Stimulated activated CD4-positive, alpha-beta T cell treated with anti-CD3 and anti-CD28 coated beads, Interleukin-2, amount 100 ng/mL, for 24 hours (primary cell): ENCODE measurements at regions not wholly inside any gene's neighbourhood (a gene's known extent, or its start where the extent isn't known, plus 50 kb on each side); places are given as distances from the start of the nearest gene placed in this dataset.
"Not testable (repeated sequence)": the region's sequence is repeated elsewhere in the genome, so short reads cannot be mapped to it uniquely, and the experiment has no call there.

Source experiments
- DNase-seq, 2 donors: peaks; one replicate each; pipeline ENCODE4 v3.0.0-alpha.2; 2020

DNA sequence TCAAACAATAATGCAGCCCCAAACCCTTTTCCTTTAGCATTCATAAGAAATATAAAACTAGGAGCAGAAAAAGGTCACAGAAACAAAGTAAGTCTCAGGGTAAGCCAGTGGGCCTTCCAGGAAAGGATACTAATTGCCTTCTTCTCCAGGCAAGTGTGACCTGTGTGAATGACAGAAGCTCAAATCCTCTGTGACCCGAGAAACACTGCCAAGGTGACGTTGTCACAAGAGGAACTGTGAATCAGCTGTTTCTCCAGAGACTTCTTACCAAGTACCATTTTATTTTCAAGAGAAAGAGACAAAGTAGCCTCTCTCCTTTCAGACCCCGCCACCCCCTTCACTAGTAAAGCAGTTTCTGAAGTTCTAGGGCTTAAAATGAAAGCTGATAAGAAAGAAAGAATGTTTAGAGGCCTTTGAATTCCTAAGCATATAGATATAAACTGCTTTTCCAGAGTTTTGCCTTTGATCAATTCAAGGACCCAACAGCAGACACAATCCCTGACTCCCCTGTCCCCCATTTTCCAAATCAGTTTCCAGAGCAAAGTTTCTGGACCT, 155.6 kb downstream of the NUF2 start:
- no peak for DNase-seq

GRCh38 chr1:163498391-163499330, 176.9 kb downstream of the NUF2 start:
- DNase-seq: not testable (repeated sequence)

DNA sequence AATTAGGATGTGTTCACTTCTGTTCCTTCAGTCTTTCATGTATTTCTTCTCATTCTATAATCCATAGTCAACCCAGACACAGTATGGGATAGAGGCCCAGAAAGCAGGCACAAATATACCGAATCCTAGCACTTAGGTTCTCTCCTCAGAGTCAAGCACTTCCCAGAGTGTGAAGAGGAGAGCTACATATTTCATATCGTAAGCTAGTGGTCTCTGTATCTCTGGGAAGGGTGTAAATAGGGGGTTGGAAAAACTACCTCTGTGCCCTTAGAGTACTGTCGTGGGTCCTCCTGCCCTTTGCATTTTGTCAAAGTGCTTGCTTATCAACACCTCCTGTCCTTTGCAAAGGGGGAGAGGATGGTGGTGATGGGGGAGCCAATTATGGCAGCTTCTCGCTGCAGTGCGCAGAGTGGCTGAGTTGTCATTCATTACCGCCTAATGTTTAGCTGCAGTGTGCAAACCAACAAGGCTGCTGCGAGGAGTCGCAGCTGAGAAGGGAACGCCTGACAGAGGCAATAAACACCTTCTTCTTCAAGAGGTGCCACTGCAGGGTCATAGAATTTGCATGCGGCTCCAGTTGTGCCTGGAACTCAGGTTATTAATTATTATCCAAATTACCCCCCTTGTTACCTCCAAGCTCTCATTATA, 182.7 kb downstream of the NUF2 start:
- DNase-seq: no peak

DNA sequence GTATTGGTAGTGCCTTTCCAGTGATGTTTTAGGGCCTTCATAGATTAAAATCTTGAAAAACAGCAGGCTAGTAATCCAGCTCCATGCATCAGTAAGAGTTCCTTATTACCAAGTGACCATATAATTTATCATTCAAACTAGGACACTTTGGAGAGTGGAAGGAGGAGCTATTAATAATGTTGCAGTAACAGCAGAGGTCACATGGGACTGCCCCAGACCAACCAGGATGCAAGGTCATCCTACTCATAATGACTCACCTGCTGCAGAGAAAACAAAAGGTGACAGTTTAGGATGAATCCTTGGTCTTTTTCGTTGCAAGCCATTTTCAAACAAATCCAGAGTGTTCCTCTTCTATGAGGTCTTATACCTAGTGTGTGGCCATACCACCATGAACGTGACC, 187.4 kb downstream of the NUF2 start:
- no peak for DNase-seq

- DNase-seq: no peak
These were observed 190.7 kb downstream of the NUF2 start for GRCh38 chr1:163512349-163512989.

GRCh38 chr1:163523375-163524029, 201.7 kb downstream of the NUF2 start:
- DNase-seq: no peak

DNA sequence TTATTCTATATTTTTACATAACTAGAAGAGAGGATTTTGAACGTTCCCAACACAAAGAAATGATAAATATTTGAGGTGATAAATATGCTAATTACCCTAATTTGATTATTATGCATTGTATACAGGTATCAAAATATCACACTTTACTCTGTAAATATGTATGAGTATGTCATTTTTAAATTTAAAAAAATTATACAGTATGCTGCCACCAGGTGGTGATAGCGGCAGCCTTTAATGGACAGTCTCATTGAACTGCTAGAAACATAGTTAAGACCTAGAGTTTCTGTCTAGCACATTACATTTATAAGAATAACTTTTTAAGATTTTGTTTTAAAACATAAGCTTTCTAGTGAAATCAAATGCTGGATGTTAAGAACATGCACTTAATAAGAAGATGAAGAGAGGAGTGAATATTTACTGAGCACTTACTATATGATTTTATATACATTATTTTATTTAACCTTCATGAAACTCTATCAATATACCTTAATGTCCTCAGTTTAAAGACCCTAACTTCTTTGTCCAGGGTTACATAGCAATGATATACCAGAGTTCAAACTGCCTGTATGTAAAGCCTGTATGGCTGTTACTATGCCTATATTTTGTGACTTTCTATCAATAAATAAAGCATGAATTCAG, 207.1 kb downstream of the NUF2 start:
- DNase-seq: peak in 1 of 2 donors; percentile 17

- no peak for DNase-seq
These were observed 209.6 kb downstream of the NUF2 start for GRCh38 chr1:163531345-163531744.

DNA sequence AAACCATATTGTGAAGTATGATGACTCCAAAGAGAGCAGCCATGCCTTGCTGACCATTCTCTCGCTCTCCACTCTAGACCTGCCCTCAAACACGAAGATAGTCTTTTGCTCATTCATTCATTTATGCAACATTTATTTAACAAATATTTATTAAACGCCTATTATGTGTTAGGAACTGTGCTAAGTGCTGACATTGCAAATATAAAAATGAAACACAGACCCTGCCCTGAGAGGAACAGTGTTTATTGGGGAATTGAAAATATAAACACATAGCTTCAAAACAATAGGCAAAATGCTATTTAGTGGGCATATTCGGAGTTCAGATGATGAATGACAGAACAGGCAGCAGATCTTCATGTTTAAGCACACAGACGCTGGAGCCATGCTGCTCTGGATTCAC, 213.6 kb downstream of the NUF2 start:
- no peak for DNase-seq

- DNase-seq: no peak
These were observed 214.1 kb downstream of the NUF2 start for GRCh38 chr1:163535807-163536206.

DNA sequence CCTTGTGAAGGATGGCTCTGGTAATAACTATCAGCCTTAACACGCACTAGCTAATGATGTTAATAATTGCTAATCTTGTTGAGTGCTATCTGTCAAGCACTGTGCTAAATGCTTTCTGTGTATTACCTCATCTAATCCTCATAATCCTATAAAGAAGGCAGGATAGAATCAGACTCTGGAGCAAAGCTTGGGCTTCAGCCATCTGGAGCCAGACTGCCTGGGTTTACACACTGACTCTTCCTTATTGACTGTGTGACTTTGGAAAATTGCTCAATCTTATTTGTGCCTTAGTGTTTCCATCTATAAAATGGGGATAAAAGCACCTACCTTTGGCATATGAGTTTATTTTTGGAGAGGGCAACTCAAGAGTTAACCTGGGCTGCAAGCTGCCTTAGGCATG, 216.1 kb downstream of the NUF2 start:
- DNase-seq: no peak

GRCh38 chr1:163538667-163539066, 216.9 kb downstream of the NUF2 start:
- DNase-seq: no peak

DNA sequence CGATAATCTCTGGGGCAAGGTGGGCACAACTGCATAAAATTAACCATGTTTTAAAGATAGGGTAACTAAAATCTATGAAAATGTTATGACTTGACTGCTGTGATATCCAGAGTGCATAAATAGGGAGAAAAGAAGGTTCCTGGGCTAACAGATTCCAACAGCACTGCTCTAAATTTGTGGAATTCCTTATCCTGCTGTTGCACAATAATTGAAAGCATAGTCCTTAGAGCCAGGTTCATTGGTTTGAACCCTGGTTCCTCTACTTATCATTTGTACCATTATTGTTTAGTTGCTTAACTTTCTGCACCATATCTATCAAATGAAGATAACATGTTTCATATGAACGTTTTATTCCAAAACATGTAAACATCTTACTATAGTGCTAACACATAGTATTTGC, 219.0 kb downstream of the NUF2 start:
- no peak for DNase-seq

GRCh38 chr1:163544441-163544840, 222.7 kb downstream of the NUF2 start:
- no peak for DNase-seq

GRCh38 chr1:163558162-163558561, 236.4 kb downstream of the NUF2 start:
- no peak for DNase-seq

GRCh38 chr1:163561580-163562295, 240.0 kb downstream of the NUF2 start:
- no peak for DNase-seq

- DNase-seq: no peak
These were observed 240.6 kb downstream of the NUF2 start for GRCh38 chr1:163562355-163562754.

DNA sequence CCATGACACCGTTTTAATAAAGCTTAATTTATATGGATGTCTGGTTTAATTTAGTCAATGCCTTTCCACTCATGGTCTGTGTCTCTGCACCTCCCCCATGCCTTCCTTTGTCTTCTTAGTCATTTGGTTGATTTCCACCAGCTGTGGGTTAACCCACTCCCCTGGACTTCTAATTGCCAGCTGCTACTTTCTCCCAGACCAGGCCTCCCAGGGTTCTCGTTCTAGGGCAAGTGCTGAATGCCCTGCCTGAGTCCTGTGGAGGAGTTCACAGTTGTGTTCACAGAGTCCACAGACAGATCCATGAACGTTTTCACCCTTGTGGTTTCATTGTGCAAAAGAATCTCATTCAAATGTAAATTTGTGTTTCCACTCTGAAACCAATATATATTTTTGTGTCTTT, 243.4 kb downstream of the NUF2 start:
- no peak for DNase-seq

GRCh38 chr1:163570071-163570470, 248.3 kb downstream of the NUF2 start:
- DNase-seq: no peak

DNA sequence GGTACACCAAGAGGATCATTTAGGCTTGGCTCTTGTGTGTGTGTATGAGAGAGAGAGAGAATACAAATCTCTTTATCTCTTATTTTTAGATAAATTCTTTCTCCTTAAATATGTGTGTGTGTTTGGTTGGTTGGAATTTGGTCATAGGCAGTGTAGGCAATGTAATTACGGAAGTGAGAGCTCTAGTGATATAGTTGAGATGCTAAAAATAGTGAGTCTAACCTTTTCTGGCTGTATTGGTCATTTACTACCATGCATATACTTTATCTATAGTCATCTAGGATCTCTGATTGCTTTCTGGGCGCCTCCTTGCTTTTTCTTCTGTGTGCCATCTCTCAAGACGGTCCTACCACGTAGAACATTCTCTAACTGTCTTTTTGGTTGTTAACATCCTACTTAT, 250.2 kb downstream of the NUF2 start:
- DNase-seq: no peak

GRCh38 chr1:163574119-163574518, 252.4 kb downstream of the NUF2 start:
- no peak for DNase-seq

GRCh38 chr1:163580926-163581325, 259.2 kb downstream of the NUF2 start:
- no peak for DNase-seq
